GM19351 (cell line): ENCODE measurements at regions not wholly inside any gene's neighbourhood (a gene's known extent, or its start where the extent isn't known, plus 50 kb on each side); places are given as distances from the start of the nearest gene placed in this dataset.
A peak's percentile ranks its signal among the peaks of the same experiment; 100 is the strongest.

Experiments used
- ATAC-seq: cut with Tn5 transposase; IDR thresholded peaks from one replicate; pipeline ENCODE4 v1.9.1; 2021; ENCODE audit warnings: mild to moderate bottlenecking, moderate library complexity; ENCODE audit not compliant: unreplicated experiment

DNA sequence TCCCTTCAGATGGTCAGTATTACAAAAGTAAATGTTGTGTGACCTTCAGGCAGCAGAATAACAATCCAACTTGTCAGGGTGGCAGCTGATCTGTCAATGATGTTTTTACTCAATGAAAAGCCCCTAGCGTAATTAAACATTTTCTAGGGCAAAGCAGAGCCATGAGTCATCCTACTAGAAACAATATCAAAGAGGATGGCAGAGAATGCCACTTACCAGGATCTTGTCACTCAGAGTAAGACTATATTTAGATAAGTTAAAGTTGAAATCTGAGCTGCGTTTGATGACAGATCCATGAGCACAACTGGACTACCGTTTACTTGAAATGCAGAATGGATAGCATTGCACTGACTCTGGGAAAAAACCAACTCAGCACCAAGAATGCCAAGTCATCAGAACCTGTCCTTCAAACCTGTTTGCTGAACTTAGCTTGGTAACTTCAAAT is 612.6 kb upstream of the ACVR2A start:
- no peak for ATAC-seq

- peak; percentile 88 for ATAC-seq
These were observed 613.2 kb upstream of the ACVR2A start for GRCh38 chr2:147231607-147232006.

DNA sequence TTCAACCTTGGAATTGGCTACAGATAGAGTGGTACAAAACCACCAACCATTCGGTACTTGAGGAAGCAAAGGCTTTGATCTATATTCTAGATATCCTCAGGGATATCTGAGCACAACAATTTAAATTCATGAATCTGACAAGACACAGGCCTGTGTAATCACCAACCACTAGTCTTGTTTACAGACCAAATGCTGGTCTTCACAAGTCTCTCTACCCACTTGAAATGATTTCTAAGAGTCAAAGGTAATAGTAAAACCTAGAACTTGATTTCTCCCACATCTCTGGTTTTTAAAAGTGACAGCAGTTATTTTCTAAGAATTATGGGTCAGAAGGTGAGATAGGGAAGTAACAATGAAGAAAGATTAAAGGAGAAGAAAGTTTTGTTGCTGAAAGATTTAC is 613.7 kb upstream of the ACVR2A start:
- no peak for ATAC-seq

- ATAC-seq, result no peak
These were observed 617.5 kb upstream of the ACVR2A start for GRCh38 chr2:147227313-147227712.

DNA sequence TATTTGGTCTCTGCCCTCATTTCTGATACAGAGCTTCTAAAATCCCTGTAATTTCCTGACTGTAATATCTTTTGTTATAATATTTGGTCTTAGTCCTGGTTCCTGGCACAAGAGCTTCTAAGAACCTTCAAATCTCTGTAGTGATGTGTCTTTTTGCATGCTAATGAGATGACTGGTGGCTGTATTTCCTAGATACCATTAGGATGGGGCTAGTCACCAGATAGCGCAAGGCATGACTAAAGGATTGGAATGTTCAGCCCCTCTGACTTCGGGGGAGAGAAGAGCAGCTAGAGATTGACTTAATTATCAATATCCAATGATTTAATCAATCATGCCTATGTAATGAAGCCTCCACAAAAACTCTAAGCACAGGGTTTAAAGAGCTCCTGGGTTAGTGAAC is 620.8 kb upstream of the ACVR2A start:
- no peak for ATAC-seq

- no peak for ATAC-seq
These were observed 621.2 kb upstream of the ACVR2A start for GRCh38 chr2:147223553-147224060.

GRCh38 chr2:147223119-147223518 is 621.7 kb upstream of the ACVR2A start:
- peak; percentile 89 for ATAC-seq

DNA sequence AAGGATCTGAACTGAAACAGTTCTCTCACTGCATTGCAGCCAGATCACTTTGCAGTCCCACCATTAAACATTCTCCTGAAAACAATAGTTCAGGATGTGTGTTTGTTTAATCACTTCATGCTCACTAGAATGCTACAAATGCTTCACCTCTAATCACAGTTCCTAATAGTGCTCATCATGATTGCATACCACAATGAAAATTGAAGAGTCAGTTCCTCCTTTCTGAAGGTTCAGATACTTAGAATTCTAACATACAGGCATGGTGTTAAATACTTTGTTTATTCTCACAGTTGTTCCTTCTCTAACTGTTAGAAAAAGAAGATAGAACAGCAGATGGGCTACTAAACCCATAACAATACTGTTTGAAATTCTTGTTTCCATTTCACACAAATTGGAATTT is 622.3 kb upstream of the ACVR2A start:
- peak; percentile 78 for ATAC-seq

DNA sequence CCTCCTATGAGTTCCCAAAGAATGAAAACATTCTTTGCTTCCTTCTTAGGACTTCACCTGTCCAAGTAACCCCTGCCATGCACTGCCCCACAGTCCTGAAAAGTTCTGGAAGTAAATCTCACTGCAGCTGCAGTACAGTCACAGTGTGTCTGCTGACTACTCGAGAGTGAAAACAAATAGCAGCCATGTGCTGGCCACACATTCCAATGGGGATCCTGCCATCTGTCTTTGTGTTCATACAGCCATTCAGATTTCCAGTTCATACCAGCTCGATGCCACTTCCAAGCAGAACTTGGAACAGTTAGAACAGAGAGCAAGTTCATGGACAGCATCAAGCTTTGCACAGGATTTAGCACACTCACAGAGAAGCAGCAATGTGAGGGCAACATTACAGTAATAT is 629.9 kb upstream of the ACVR2A start:
- no peak for ATAC-seq

GRCh38 chr2:147211484-147211883 is 633.3 kb upstream of the ACVR2A start:
- ATAC-seq, result no peak

- no peak for ATAC-seq
These were observed 640.7 kb upstream of the ACVR2A start for GRCh38 chr2:147204102-147204501.

- ATAC-seq, result no peak
These were observed 646.1 kb upstream of the ACVR2A start for GRCh38 chr2:147198651-147199171.

- no peak for ATAC-seq
These were observed 646.9 kb upstream of the ACVR2A start for GRCh38 chr2:147197754-147198483.

GRCh38 chr2:147182260-147182659 is 662.6 kb upstream of the ACVR2A start:
- ATAC-seq, result peak; percentile 61

DNA sequence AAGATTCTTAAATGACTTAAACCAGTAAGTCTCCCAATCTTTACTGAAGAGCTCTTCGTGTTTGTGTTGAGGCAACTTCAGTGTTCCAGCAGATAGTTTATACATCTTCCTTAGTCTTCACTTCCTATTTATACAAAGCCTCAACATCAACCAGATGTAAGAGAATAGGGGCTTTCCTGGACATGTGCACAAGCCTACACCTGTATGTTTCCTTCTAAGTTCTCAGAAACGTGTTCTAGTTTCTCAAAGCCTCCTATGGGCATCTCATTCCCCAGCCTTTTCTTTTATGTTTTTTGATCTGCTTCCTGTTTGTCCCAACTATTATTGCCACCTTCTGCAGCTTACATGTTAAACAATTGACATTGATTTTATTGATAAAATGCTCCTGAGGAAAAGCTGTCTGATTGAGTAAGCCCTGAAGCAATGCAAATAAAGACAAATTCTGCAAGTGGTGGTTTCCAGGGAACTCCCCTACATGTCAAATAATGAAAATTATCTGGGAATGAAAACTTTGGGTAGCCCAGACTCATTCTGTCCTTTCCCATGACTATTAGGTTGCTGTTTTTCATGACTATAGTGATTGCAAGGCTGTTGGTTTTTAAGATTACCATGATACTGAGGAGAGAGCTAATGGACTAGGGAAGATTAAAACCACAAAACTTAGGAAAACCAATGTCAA is 663.3 kb upstream of the ACVR2A start:
- ATAC-seq, result peak; percentile 75

GRCh38 chr2:147177071-147177857 is 667.6 kb upstream of the ACVR2A start:
- ATAC-seq, result no peak

- no peak for ATAC-seq
These were observed 670.0 kb upstream of the ACVR2A start for GRCh38 chr2:147174824-147175254.

DNA sequence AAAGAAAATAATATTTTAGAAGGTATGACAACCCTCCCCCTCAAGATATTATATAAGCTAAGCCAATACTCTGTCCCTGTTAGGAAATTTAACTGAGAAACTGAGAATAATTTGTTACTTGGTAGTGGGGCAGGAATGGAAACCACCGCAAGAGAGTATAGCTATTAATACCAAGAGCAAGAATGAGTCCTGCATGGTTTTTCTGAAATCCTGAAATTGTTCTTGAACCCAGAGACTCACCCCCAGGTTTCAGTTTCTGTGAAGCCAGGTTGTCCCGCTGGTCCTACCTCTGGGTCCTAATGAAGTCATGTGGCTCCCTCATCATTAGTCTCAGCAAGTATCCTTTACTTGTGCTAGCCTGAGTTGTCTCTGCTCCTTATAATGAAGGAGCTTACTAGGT is 671.0 kb upstream of the ACVR2A start:
- ATAC-seq, result no peak

- no peak for ATAC-seq
These were observed 671.6 kb upstream of the ACVR2A start for GRCh38 chr2:147173189-147173581.

GRCh38 chr2:147172493-147173188 is 672.2 kb upstream of the ACVR2A start:
- no peak for ATAC-seq

GRCh38 chr2:147171941-147172340 is 672.9 kb upstream of the ACVR2A start:
- ATAC-seq, result no peak
